ENCODE measurements at regions not wholly inside any gene's neighbourhood (a gene's known extent, or its start where the extent isn't known, plus 50 kb on each side); places are given as distances from the start of the nearest gene placed in this dataset.
"Not testable (repeated sequence)": the region's sequence is repeated elsewhere in the genome, so short reads cannot be mapped to it uniquely, and the experiment has no call there.

DNA sequence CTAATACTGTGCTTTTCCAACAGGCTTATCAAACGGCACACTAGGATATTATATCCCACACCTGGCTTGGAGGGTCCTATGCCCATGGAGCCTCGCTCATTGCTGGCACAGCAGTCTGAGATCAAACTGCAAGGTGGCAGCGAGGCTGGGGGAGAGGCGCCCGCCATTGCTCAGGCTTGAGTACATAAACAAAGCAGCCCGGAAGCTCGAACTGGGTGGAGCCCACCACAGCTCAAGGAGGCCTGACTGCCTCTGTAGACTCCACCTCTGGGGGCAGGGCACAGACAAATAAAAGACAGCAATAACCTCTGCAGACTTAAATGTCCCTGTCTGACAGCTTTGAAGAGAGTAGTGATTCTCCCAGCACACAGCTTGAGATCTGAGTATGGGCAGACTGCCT lies 128.0 kb upstream of the CAV2 start:
- TF ChIP-seq ZNF134 (CRISPR knock-in tag; conservative IDR thresholded peaks at IDR 0.05); ZBTB1 (CRISPR knock-in tag; IDR thresholded peaks at IDR 0.05; ENCODE audit: borderline replicate concordance, low read depth); TEAD4 (IDR thresholded peaks at IDR 0.05; ENCODE audit: low read length); TEAD4 (CRISPR knock-in tag; IDR thresholded peaks at IDR 0.05; ENCODE audit: borderline replicate concordance); FOS (IDR thresholded peaks at IDR 0.05; ENCODE audit: extremely low read depth, insufficient read length); NCOA6 (IDR thresholded peaks at IDR 0.05); ATF1 (CRISPR knock-in tag; IDR thresholded peaks at IDR 0.05); ATF1 (tag; IDR thresholded peaks at IDR 0.05); GABPA (tag; conservative IDR thresholded peaks at IDR 0.05; ENCODE audit: low read depth); MEF2A (IDR thresholded peaks at IDR 0.05; ENCODE audit: control insufficient read depth, low read depth, low read length); ZNF24 (IDR thresholded peaks at IDR 0.05); NR2C2 (CRISPR knock-in tag; IDR thresholded peaks at IDR 0.05); NR2C2 (tag; IDR thresholded peaks at IDR 0.05); MAFK (IDR thresholded peaks at IDR 0.05; ENCODE audit: low read length): not testable (repeated sequence)
- TF ChIP-seq, protein P1, sequence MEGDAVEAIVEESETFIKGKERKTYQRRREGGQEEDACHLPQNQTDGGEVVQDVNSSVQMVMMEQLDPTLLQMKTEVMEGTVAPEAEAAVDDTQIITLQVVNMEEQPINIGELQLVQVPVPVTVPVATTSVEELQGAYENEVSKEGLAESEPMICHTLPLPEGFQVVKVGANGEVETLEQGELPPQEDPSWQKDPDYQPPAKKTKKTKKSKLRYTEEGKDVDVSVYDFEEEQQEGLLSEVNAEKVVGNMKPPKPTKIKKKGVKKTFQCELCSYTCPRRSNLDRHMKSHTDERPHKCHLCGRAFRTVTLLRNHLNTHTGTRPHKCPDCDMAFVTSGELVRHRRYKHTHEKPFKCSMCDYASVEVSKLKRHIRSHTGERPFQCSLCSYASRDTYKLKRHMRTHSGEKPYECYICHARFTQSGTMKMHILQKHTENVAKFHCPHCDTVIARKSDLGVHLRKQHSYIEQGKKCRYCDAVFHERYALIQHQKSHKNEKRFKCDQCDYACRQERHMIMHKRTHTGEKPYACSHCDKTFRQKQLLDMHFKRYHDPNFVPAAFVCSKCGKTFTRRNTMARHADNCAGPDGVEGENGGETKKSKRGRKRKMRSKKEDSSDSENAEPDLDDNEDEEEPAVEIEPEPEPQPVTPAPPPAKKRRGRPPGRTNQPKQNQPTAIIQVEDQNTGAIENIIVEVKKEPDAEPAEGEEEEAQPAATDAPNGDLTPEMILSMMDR (IDR thresholded peaks at IDR 0.05 in 2 of 3, conservative IDR thresholded peaks at IDR 0.05 in 1 of 3; ENCODE audit: insufficient read depth in 2 of 3, low read depth in 1 of 3, low read length in 3 of 3): not testable (repeated sequence)
- TF ChIP-seq, protein P2, sequence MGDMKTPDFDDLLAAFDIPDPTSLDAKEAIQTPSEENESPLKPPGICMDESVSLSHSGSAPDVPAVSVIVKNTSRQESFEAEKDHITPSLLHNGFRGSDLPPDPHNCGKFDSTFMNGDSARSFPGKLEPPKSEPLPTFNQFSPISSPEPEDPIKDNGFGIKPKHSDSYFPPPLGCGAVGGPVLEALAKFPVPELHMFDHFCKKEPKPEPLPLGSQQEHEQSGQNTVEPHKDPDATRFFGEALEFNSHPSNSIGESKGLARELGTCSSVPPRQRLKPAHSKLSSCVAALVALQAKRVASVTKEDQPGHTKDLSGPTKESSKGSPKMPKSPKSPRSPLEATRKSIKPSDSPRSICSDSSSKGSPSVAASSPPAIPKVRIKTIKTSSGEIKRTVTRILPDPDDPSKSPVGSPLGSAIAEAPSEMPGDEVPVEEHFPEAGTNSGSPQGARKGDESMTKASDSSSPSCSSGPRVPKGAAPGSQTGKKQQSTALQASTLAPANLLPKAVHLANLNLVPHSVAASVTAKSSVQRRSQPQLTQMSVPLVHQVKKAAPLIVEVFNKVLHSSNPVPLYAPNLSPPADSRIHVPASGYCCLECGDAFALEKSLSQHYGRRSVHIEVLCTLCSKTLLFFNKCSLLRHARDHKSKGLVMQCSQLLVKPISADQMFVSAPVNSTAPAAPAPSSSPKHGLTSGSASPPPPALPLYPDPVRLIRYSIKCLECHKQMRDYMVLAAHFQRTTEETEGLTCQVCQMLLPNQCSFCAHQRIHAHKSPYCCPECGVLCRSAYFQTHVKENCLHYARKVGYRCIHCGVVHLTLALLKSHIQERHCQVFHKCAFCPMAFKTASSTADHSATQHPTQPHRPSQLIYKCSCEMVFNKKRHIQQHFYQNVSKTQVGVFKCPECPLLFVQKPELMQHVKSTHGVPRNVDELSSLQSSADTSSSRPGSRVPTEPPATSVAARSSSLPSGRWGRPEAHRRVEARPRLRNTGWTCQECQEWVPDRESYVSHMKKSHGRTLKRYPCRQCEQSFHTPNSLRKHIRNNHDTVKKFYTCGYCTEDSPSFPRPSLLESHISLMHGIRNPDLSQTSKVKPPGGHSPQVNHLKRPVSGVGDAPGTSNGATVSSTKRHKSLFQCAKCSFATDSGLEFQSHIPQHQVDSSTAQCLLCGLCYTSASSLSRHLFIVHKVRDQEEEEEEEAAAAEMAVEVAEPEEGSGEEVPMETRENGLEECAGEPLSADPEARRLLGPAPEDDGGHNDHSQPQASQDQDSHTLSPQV (IDR thresholded peaks at IDR 0.05): not testable (repeated sequence)
- TF ChIP-seq, protein P3, sequence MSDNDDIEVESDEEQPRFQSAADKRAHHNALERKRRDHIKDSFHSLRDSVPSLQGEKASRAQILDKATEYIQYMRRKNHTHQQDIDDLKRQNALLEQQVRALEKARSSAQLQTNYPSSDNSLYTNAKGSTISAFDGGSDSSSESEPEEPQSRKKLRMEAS (CRISPR knock-in tag; IDR thresholded peaks at IDR 0.05): not testable (repeated sequence)

Data from K562 (cell line).